Mucosa of rectum (tissue), 2 donors: ENCODE measurements at regions not wholly inside any gene's neighbourhood (a gene's known extent, or its start where the extent isn't known, plus 50 kb on each side); places are given as distances from the start of the nearest gene placed in this dataset.

Experiments
- H3K27ac ChIP-seq, 2 donors: one replicate each; pipeline ENCODE4 v1.7.0; 2013; ENCODE audit warnings: inconsistent platforms in 2 of 2, low read depth in 2 of 2, low read length in 2 of 2
- H3K27me3 ChIP-seq, 2 donors: one replicate each; pipeline ENCODE4 v1.7.0; 2013; ENCODE audit warnings: low read length in 2 of 2; ENCODE audit not compliant: control insufficient read depth in 2 of 2, insufficient read depth in 2 of 2
- H3K36me3 ChIP-seq, 2 donors: one replicate each; pipeline ENCODE4 v1.7.0; 2013; ENCODE audit warnings: low read length in 2 of 2; ENCODE audit not compliant: control insufficient read depth in 2 of 2, insufficient read depth in 2 of 2
- H3K4me1 ChIP-seq, 2 donors: one replicate each; pipeline ENCODE4 v1.7.0; 2013; ENCODE audit warnings: low read length in 2 of 2, mild to moderate bottlenecking in 1 of 2; ENCODE audit not compliant: control insufficient read depth in 2 of 2, insufficient read depth in 2 of 2
- H3K4me3 ChIP-seq, 2 donors: one replicate each; pipeline ENCODE4 v1.7.0; 2013; ENCODE audit warnings: low read length in 2 of 2
- H3K9ac ChIP-seq, 2 donors: one replicate each; pipeline ENCODE4 v1.7.0; 2013; ENCODE audit warnings: low read length in 2 of 2, low read depth in 1 of 2, mild to moderate bottlenecking in 1 of 2
- H3K9me3 ChIP-seq, 2 donors: one replicate each; pipeline ENCODE4 v1.7.0; 2013; ENCODE audit warnings: low read length in 2 of 2; ENCODE audit not compliant: control insufficient read depth in 2 of 2
- donor health status: healthy.
- donor health status: Normal muscosa, but diverticular disease.

GRCh38 chr11:91435694-91436395, 788.8 kb upstream of the FAT3 start:
- no peak overlapping the region for H3K4me3 ChIP-seq
- no peaks in the 10 kb centered on the region for H3K9me3 ChIP-seq
- no peaks in the 10 kb centered on the region for H3K4me1 ChIP-seq
- H3K36me3 ChIP-seq, result no peaks in the 10 kb centered on the region
- H3K9ac ChIP-seq, result no peak overlapping the region
- no peak overlapping the region for H3K27ac ChIP-seq
- H3K27me3 ChIP-seq, result no peaks in the 10 kb centered on the region

DNA sequence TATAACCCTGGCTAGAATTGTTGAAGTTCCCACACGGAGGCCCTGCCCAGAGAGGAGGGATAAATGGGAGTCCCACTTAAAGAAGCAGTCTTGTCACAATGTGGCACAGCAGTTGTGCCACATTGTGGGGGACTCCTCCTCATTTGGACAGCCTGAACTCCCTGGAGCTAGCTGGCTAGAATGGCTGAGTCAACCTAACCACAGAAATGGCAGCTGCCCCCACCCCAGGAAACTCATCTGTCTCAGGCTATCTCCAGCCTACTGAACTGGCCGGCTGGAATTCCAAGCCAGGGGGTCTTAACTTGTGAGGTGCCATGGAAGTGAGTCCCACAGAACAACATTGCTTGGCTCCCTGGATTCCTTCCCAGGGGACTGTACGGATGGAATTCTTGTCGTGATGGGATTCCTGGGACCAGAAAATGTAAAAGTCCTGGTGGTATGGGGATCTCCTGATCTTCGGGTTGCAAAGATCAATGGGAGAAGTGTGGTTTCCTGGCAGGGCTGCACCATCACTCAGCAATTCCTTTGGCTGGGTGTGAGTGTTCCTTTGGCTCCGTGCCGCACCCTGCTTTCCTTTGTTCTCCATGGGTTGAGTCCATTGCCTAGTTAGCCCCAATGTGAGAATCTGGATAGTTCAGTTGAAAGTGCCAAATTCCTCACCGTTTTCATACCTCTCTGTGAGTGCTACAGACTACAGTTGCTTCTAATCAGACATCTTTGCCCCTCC, 791.2 kb upstream of the FAT3 start:
- H3K27me3 ChIP-seq, result no peaks in the 10 kb centered on the region
- no peaks in the 10 kb centered on the region for H3K36me3 ChIP-seq
- H3K4me1 ChIP-seq, result no peaks in the 10 kb centered on the region
- H3K9ac ChIP-seq, result no peak overlapping the region
- no peak overlapping the region for H3K27ac ChIP-seq
- H3K4me3 ChIP-seq, result no peak overlapping the region
- no peaks in the 10 kb centered on the region for H3K9me3 ChIP-seq

DNA sequence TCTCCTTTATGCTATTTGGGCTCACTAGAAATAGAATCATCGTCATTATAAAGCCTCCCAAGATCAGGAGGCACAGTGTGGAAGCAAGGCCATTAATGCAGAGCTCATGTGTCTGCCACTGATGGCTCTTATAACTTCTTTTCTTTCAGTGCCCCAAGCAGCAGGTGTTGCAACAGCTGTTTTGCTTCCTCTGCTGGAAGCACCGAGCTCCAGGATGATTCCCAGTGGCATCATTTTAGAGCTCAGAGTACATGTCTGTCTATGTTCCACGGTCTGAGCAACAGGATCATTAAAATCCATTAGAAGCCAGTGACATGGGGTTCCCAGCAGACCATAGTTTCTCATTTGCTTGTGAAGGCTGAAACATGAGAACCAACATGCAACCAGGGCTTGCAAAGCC, 803.0 kb upstream of the FAT3 start:
- Histone ChIP-seq H3K9me3 (no peaks in the 10 kb centered on the region), H3K4me3 (no peak overlapping the region), H3K27me3 (no peaks in the 10 kb centered on the region), H3K27ac (no peak overlapping the region), H3K9ac (no peak overlapping the region), H3K36me3 (no peaks in the 10 kb centered on the region), H3K4me1 (no peaks in the 10 kb centered on the region)

DNA sequence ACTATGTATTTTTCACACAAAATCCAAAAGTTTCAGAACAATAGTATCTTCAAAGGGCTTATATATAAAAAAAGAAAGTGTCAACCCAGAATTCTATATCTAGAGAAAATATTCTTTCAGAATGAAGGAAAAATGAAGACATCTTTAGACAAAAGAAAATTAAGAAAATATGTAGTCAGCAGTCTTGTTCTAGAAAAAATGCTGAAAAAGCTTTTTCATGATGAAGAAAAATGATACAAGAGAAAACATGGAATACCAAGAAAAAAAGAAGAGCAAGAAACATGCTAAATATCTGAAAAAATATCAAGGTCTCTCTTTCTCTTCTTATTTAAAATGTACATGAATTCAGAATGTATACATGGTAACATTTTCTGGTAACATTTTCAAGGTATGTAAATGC, 816.8 kb upstream of the FAT3 start:
- Histone ChIP-seq H3K4me1 (no peaks in the 10 kb centered on the region), H3K27ac (no peak overlapping the region), H3K36me3 (no peaks in the 10 kb centered on the region), H3K9ac (no peak overlapping the region), H3K27me3 (no peaks in the 10 kb centered on the region), H3K4me3 (no peak overlapping the region), H3K9me3 (no peaks in the 10 kb centered on the region)

DNA sequence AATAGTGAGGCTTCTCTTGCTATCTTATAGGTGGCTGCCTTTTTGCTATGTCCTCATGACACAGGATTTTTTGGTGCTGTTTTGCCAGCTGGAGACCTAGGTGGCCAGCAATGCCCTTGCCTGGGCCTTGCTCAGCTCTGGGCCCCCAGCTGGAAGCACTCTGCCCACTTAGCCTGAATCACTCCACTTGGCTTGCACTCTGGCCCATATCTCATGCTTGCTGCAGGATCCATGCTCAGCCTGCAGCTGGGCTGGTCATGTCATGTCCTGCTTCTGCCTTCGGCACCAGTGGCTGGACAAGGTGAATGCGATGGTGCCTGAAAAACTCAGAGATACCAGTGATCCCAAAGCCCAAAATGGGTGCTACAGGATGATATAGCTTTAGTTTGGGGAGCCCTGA, 818.6 kb upstream of the FAT3 start:
- Histone ChIP-seq H3K27me3 (no peaks in the 10 kb centered on the region), H3K4me3 (no peak overlapping the region), H3K36me3 (no peaks in the 10 kb centered on the region), H3K9me3 (no peaks in the 10 kb centered on the region), H3K27ac (no peak overlapping the region), H3K4me1 (no peaks in the 10 kb centered on the region), H3K9ac (no peak overlapping the region)

DNA sequence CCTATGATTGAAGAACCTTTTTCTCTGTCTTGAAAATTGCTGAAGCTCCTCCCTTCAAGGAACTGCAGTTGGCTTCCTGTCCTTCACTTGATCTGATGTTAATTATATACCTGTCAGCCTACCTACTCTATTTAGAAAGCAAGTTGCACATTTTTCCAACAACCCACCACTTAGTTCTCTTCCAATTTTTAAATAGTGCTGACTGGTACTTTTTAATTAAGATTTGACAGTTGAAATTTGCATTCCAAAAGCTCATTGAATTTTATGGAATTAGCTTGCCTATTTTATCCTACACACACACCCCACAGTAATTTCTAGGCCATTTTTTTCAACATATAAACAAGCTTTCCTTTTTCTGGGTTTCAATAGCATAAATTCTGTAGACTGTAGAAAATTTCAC, 820.3 kb upstream of the FAT3 start:
- Histone ChIP-seq H3K4me3 (no peak overlapping the region), H3K27ac (no peak overlapping the region), H3K9me3 (no peaks in the 10 kb centered on the region)

GRCh38 chr11:91397134-91397468, 827.5 kb upstream of the FAT3 start:
- Histone ChIP-seq H3K27me3 (no peaks in the 10 kb centered on the region), H3K36me3 (no peaks in the 10 kb centered on the region), H3K4me3 (no peak overlapping the region), H3K9ac (no peak overlapping the region), H3K9me3 (no peaks in the 10 kb centered on the region), H3K27ac (no peak overlapping the region), H3K4me1 (no peaks in the 10 kb centered on the region)

More for the DNA sequence above, 820.3 kb upstream of the FAT3 start:
- H3K27me3 ChIP-seq, result no peaks in the 10 kb centered on the region
- H3K36me3 ChIP-seq, result no peaks in the 10 kb centered on the region
- no peak overlapping the region for H3K9ac ChIP-seq
- no peaks in the 10 kb centered on the region for H3K4me1 ChIP-seq

GRCh38 chr11:91396236-91397133, 828.1 kb upstream of the FAT3 start:
- Histone ChIP-seq H3K27me3 (no peaks in the 10 kb centered on the region), H3K4me1 (no peaks in the 10 kb centered on the region), H3K27ac (no peak overlapping the region)

DNA sequence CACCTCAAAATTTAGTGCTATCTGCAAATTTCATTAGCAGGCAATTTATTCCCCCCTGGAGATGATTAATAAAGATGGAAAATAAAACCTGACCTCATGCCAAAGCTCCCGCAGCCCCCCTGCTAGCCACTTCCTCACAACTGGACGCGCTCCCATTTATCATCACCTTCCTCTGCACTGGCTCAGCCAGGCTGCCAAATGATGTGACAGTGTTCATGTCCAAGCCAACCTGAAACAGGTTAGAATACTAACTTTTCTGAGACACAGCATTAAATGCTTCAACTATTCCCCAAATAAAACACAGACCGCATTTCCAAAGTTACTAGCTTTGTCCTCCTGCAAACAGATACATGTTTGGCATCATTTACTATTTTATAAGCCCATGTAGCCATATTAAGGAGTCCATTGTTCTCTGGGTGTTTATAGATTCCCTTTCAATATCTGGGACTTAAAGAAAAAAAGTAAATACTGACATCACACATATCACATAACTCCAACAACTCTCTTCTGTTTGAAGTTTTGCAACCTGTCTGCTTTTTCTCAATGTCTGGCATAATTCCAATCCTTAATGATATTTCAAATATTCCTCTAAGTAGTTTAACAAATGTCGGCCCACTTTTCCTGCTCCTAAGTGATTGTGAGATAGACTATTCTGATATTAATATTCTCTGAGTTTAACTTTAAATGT, 829.7 kb upstream of the FAT3 start:
- no peak overlapping the region for H3K4me3 ChIP-seq
- no peaks in the 10 kb centered on the region for H3K27me3 ChIP-seq
- H3K27ac ChIP-seq, result no peak overlapping the region
- H3K9ac ChIP-seq, result no peak overlapping the region
- H3K4me1 ChIP-seq, result no peaks in the 10 kb centered on the region
- H3K9me3 ChIP-seq, result no peaks in the 10 kb centered on the region
- H3K36me3 ChIP-seq, result no peaks in the 10 kb centered on the region

More at GRCh38 chr11:91396236-91397133, 828.1 kb upstream of the FAT3 start:
- H3K9ac ChIP-seq, result no peak overlapping the region
- H3K4me3 ChIP-seq, result no peak overlapping the region
- no peaks in the 10 kb centered on the region for H3K36me3 ChIP-seq
- no peaks in the 10 kb centered on the region for H3K9me3 ChIP-seq
